ENCODE measurements at regions not wholly inside any gene's neighbourhood (a gene's known extent, or its start where the extent isn't known, plus 50 kb on each side); places are given as distances from the start of the nearest gene placed in this dataset.

GRCh38 chr2:21254170-21254965 lies 130.6 kb downstream of the TDRD15 start:
- POLR2A ChIA-PET = no interaction called here
- RAD21 ChIA-PET (ENCODE audit: low non-redundant PET in 1 of 2, low total read pairs in 2 of 2, uncharacterized antibody in 2 of 2, unreplicated experiment in 2 of 2) = no interaction called here
- Histone ChIP-seq H3K9me3 (ENCODE audit: control insufficient read depth in 1 of 2, insufficient read depth in 1 of 2, low read depth in 1 of 2, low read length in 2 of 2) (no peaks in the 10 kb centered on the region), H3K9me2 (ENCODE audit: insufficient read depth) (no peaks in the 10 kb centered on the region), H3K9ac (ENCODE audit: low read length) (no peak overlapping the region), H2AFZ (ENCODE audit: low read depth, low read length, poor library complexity, severe bottlenecking) (no peak overlapping the region), H4K20me1 (ENCODE audit: insufficient read depth) (no peaks in the 10 kb centered on the region), H3K79me2 (ENCODE audit: insufficient read depth, low read length) (no peaks in the 10 kb centered on the region), H3K27me3 (ENCODE audit: insufficient read depth, low read length) (no peaks in the 10 kb centered on the region), H3K36me3 (ENCODE audit: control insufficient read depth in 1 of 2, insufficient read depth in 2 of 2, low read length in 2 of 2) (no peaks in the 10 kb centered on the region), H3K4me3 (replicated peaks in 1 of 2; ENCODE audit: low read depth in 1 of 2, low read length in 2 of 2) (no peak overlapping the region), H3K4me2 (ENCODE audit: low read length) (no peak overlapping the region), H3K4me1 (ENCODE audit: control insufficient read depth in 1 of 2, insufficient read depth in 2 of 2, low read length in 2 of 2) (no peaks in the 10 kb centered on the region), H3K27ac (ENCODE audit: low read depth, low read length) (no peak overlapping the region)
- no peak for TF ChIP-seq JUND (IDR thresholded peaks at IDR 0.05)
- TF ChIP-seq, protein P1, sequence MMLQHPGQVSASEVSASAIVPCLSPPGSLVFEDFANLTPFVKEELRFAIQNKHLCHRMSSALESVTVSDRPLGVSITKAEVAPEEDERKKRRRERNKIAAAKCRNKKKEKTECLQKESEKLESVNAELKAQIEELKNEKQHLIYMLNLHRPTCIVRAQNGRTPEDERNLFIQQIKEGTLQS (IDR thresholded peaks at IDR 0.05) = no peak
- no peak for TF ChIP-seq ELF1 (IDR thresholded peaks at IDR 0.05; ENCODE audit: borderline replicate concordance, low read depth)
- TF ChIP-seq CTCF (IDR thresholded peaks at IDR 0.05 in 2 of 3, conservative IDR thresholded peaks at IDR 0.05 in 1 of 3; ENCODE audit: borderline replicate concordance in 1 of 3, insufficient read depth in 1 of 3, low read depth in 2 of 3, low read length in 2 of 3) = no peak
- TF ChIP-seq SP1 (IDR thresholded peaks at IDR 0.05; ENCODE audit: low read depth) = no peak
- no peak for TF ChIP-seq POLR2AphosphoS5 (IDR thresholded peaks at IDR 0.05; ENCODE audit: low read depth, low read length)
- no peak for TF ChIP-seq CBX3 (IDR thresholded peaks at IDR 0.05; ENCODE audit: low read depth)
- CTCF ChIA-PET = no interaction called here
- intact Hi-C loops (cut with micrococcal nuclease) = no loop called here
- ATAC-seq (no peak), DNase-seq (ENCODE audit: low read depth, low spot score) (no peak)
- no TSS peak for BruUV-seq (replicated peaks)

- no peak overlapping the region for H3K4me2 ChIP-seq (ENCODE audit: low read length)
- ATAC-seq = no peak
- intact Hi-C loops (cut with micrococcal nuclease) = no loop called here
Measured at GRCh38 chr2:21256006-21256405, 132.2 kb downstream of the TDRD15 start.

More at GRCh38 chr2:21256006-21256405, 132.2 kb downstream of the TDRD15 start:
- H4K20me1 ChIP-seq (ENCODE audit: insufficient read depth) = no peaks in the 10 kb centered on the region
- H3K9me2 ChIP-seq (ENCODE audit: insufficient read depth) = no peaks in the 10 kb centered on the region
- RAD21 ChIA-PET (ENCODE audit: low non-redundant PET in 1 of 2, low total read pairs in 2 of 2, uncharacterized antibody in 2 of 2, unreplicated experiment in 2 of 2) = no interaction called here
- POLR2A ChIA-PET = no interaction called here
- no peak overlapping the region for H3K9ac ChIP-seq (ENCODE audit: low read length)
- no peaks in the 10 kb centered on the region for H3K27me3 ChIP-seq (ENCODE audit: insufficient read depth, low read length)
- no TSS peak for BruUV-seq (replicated peaks)
- H3K79me2 ChIP-seq (ENCODE audit: insufficient read depth, low read length) = no peaks in the 10 kb centered on the region
- no peaks in the 10 kb centered on the region for H3K9me3 ChIP-seq (ENCODE audit: control insufficient read depth in 1 of 2, insufficient read depth in 1 of 2, low read depth in 1 of 2, low read length in 2 of 2)
- no peak for TF ChIP-seq ZNF274 (IDR thresholded peaks at IDR 0.05; ENCODE audit: low read depth, low read length)
- TF ChIP-seq SRF (IDR thresholded peaks at IDR 0.05; ENCODE audit: low read depth) = no peak
- no peak for TF ChIP-seq POLR2A (IDR thresholded peaks at IDR 0.05; ENCODE audit: borderline replicate concordance, extremely low read depth, insufficient read depth, insufficient read length)
- TF ChIP-seq, protein P1 (IDR thresholded peaks at IDR 0.05) = no peak
- no peak for TF ChIP-seq EZH2 (IDR thresholded peaks at IDR 0.05)
- H3K36me3 ChIP-seq (ENCODE audit: control insufficient read depth in 1 of 2, insufficient read depth in 2 of 2, low read length in 2 of 2) = no peaks in the 10 kb centered on the region
- no peaks in the 10 kb centered on the region for H3K4me1 ChIP-seq (ENCODE audit: control insufficient read depth in 1 of 2, insufficient read depth in 2 of 2, low read length in 2 of 2)
- H2AFZ ChIP-seq (ENCODE audit: low read depth, low read length, poor library complexity, severe bottlenecking) = no peak overlapping the region
- no peak overlapping the region for H3K4me3 ChIP-seq (replicated peaks in 1 of 2; ENCODE audit: low read depth in 1 of 2, low read length in 2 of 2)
- H3K27ac ChIP-seq (ENCODE audit: low read depth, low read length) = no peak overlapping the region
- DNase-seq (ENCODE audit: low read depth, low spot score) = no peak
- CTCF ChIA-PET = no interaction called here
